Liver (tissue), 8 donors: ENCODE measurements at regions not wholly inside any gene's neighbourhood (a gene's known extent, or its start where the extent isn't known, plus 50 kb on each side); places are given as distances from the start of the nearest gene placed in this dataset.

Source experiments
- DNase-seq: peaks from one replicate; pipeline ENCODE4 v3.0.0-alpha.2; 2017; ENCODE audit warnings: low spot score
- H3K27ac ChIP-seq, 2 donors: one replicate each; pipeline ENCODE4 v1.7.0; 2013; ENCODE audit warnings: inconsistent platforms in 2 of 2, low read length in 2 of 2, control low read depth in 1 of 2, low read depth in 1 of 2, mild to moderate bottlenecking in 1 of 2
- H3K27me3 ChIP-seq, 4 donors: one replicate each; pipeline versions ENCODE4 v1.6.1 to v1.7.0; 2013; ENCODE audit warnings: low read length in 3 of 4, inconsistent platforms in 1 of 4, mild to moderate bottlenecking in 1 of 4, moderate library complexity in 1 of 4; ENCODE audit not compliant: control insufficient read depth in 4 of 4, insufficient read depth in 4 of 4
- H3K36me3 ChIP-seq, 4 donors: one replicate each; pipeline versions ENCODE4 v1.6.1 to v1.7.0; 2013; ENCODE audit warnings: low read length in 3 of 4, mild to moderate bottlenecking in 3 of 4, low read depth in 1 of 4, moderate library complexity in 1 of 4; ENCODE audit not compliant: control insufficient read depth in 4 of 4, insufficient read depth in 3 of 4
- H3K4me1 ChIP-seq, 4 donors: one replicate each; pipeline versions ENCODE4 v1.6.1 to v1.7.0; 2013; ENCODE audit warnings: low read length in 3 of 4, mild to moderate bottlenecking in 3 of 4, moderate library complexity in 1 of 4; ENCODE audit not compliant: control insufficient read depth in 4 of 4, insufficient read depth in 4 of 4
- H3K4me3 ChIP-seq, 3 donors: one replicate each; pipeline versions ENCODE4 v1.6.1 to v1.7.0; 2013; ENCODE audit warnings: low read length in 3 of 3, control low read depth in 1 of 3, low read depth in 1 of 3, mild to moderate bottlenecking in 1 of 3
- H3K9ac ChIP-seq, 2 donors: one replicate each; pipeline ENCODE4 v1.7.0; 2013; ENCODE audit warnings: low read length in 2 of 2, mild to moderate bottlenecking in 2 of 2, moderate library complexity in 2 of 2, control low read depth in 1 of 2, low read depth in 1 of 2
- H3K9me3 ChIP-seq, 4 donors: one replicate each; pipeline versions ENCODE4 v1.6.1 to v1.7.0; 2013; ENCODE audit warnings: low read length in 3 of 4; ENCODE audit not compliant: control insufficient read depth in 4 of 4
- EGR1 ChIP-seq, 2 donors: IDR thresholded peaks; 2 replicates each; pipeline ENCODE4 v1.6.1; 2016 to 2018; ENCODE audit warnings: antibody characterized with exemption in 2 of 2, low read depth in 2 of 2
- FOXA1 ChIP-seq: IDR thresholded peaks from 2 replicates; pipeline ENCODE4 v1.6.1; 2016; ENCODE audit warnings: antibody characterized with exemption
- FOXA2 ChIP-seq: IDR thresholded peaks from 2 replicates; pipeline ENCODE4 v1.6.1; 2016; ENCODE audit warnings: antibody characterized with exemption
- GABPA ChIP-seq, 2 donors: IDR thresholded peaks in 1 of 2; conservative IDR thresholded peaks in 1 of 2; 2 replicates each; pipeline ENCODE4 v1.6.1; 2016; ENCODE audit warnings: antibody characterized with exemption in 2 of 2, mild to moderate bottlenecking in 1 of 2, moderate library complexity in 1 of 2
- HNF4A ChIP-seq, 2 donors: conservative IDR thresholded peaks; 2 replicates each; pipeline ENCODE4 v1.6.1; 2016; ENCODE audit warnings: antibody characterized with exemption in 2 of 2, mild to moderate bottlenecking in 2 of 2
- HNF4G ChIP-seq: IDR thresholded peaks from 2 replicates; pipeline ENCODE4 v1.6.1; 2016; ENCODE audit warnings: antibody characterized with exemption
- JUND ChIP-seq, 2 donors: IDR thresholded peaks; 2 replicates each; pipeline ENCODE4 v1.6.1; 2016; ENCODE audit warnings: antibody characterized with exemption in 2 of 2
- MAX ChIP-seq: IDR thresholded peaks from 2 replicates; pipeline ENCODE4 v1.6.1; 2016; ENCODE audit warnings: antibody characterized with exemption
- NR2F2 ChIP-seq: IDR thresholded peaks from 2 replicates; pipeline ENCODE4 v1.6.1; 2016; ENCODE audit warnings: antibody characterized with exemption
- RAD21 ChIP-seq, 2 donors: IDR thresholded peaks; 2 replicates each; pipeline ENCODE4 v1.6.1; 2016; ENCODE audit warnings: antibody characterized with exemption in 2 of 2, mild to moderate bottlenecking in 2 of 2
- RXRA ChIP-seq, 2 donors: IDR thresholded peaks; 2 replicates each; pipeline ENCODE4 v1.6.1; 2017 to 2018; ENCODE audit warnings: antibody characterized with exemption in 2 of 2, mild to moderate bottlenecking in 1 of 2
- SP1 ChIP-seq: IDR thresholded peaks from 2 replicates; pipeline ENCODE4 v1.6.1; 2018; ENCODE audit warnings: antibody characterized with exemption, mild to moderate bottlenecking
- TAF1 ChIP-seq: conservative IDR thresholded peaks from 2 replicates; pipeline ENCODE4 v1.6.1; 2016; ENCODE audit warnings: antibody characterized with exemption, mild to moderate bottlenecking
- YY1 ChIP-seq: IDR thresholded peaks from 2 replicates; pipeline ENCODE4 v1.6.1; 2016; ENCODE audit warnings: antibody characterized with exemption, mild to moderate bottlenecking
- ZBTB33 ChIP-seq: IDR thresholded peaks from 2 replicates; pipeline ENCODE4 v1.6.1; 2016; ENCODE audit warnings: antibody characterized with exemption
- WGBS: extraction: QIAGEN DNeasy Blood & Tissue Kit; methylation state at CpG from one replicate; pipeline ENCODE4 v1.1.7; 2013; 5-methylcytosine and 5-hydroxymethylcytosine counted together
- TF ChIP-seq, protein P1 (sequence below): IDR thresholded peaks from 2 replicates; pipeline ENCODE4 v1.6.1; 2016; ENCODE audit warnings: antibody characterized with exemption, mild to moderate bottlenecking
- TF ChIP-seq, protein P2 (sequence below): IDR thresholded peaks from 2 replicates; pipeline ENCODE4 v1.6.1; 2016; ENCODE audit warnings: antibody characterized with exemption
- TF ChIP-seq, protein P3 (sequence below): fragments of 150-350 bp; IDR thresholded peaks from 2 replicates; pipeline ENCODE4 v1.5.1; 2017; ENCODE audit warnings: improper control_type of control experiment, low read depth, low read length; ENCODE audit not compliant: missing input control
- donor health status: healthy.
- donor health status: healthy.
- donor health status: healthy.
- donor health status: healthy.
- donor health status: healthy.

- 73% methylated on average over 6 of the region's 6 CpGs for WGBS
- Histone ChIP-seq H3K4me3 (no peak overlapping the region), H3K4me1 (peaks cover 0 to 14% (median 9%) of the 10 kb centered on the region in 4 donors)
Measured at GRCh38 chr16:85370543-85370880, 242.6 kb upstream of the GSE1 start.

More at GRCh38 chr16:85370543-85370880, 242.6 kb upstream of the GSE1 start:
- DNase-seq = no peak
- no peaks in the 10 kb centered on the region for H3K27me3 ChIP-seq
- no peaks in the 10 kb centered on the region for H3K9me3 ChIP-seq
- H3K27ac ChIP-seq = no peak overlapping the region
- no peak for TF ChIP-seq HNF4A (conservative IDR thresholded peaks at IDR 0.05)
- TF ChIP-seq, protein P1, sequence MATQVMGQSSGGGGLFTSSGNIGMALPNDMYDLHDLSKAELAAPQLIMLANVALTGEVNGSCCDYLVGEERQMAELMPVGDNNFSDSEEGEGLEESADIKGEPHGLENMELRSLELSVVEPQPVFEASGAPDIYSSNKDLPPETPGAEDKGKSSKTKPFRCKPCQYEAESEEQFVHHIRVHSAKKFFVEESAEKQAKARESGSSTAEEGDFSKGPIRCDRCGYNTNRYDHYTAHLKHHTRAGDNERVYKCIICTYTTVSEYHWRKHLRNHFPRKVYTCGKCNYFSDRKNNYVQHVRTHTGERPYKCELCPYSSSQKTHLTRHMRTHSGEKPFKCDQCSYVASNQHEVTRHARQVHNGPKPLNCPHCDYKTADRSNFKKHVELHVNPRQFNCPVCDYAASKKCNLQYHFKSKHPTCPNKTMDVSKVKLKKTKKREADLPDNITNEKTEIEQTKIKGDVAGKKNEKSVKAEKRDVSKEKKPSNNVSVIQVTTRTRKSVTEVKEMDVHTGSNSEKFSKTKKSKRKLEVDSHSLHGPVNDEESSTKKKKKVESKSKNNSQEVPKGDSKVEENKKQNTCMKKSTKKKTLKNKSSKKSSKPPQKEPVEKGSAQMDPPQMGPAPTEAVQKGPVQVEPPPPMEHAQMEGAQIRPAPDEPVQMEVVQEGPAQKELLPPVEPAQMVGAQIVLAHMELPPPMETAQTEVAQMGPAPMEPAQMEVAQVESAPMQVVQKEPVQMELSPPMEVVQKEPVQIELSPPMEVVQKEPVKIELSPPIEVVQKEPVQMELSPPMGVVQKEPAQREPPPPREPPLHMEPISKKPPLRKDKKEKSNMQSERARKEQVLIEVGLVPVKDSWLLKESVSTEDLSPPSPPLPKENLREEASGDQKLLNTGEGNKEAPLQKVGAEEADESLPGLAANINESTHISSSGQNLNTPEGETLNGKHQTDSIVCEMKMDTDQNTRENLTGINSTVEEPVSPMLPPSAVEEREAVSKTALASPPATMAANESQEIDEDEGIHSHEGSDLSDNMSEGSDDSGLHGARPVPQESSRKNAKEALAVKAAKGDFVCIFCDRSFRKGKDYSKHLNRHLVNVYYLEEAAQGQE = no peak
- no peak for TF ChIP-seq NR2F2
- TF ChIP-seq, protein P2, sequence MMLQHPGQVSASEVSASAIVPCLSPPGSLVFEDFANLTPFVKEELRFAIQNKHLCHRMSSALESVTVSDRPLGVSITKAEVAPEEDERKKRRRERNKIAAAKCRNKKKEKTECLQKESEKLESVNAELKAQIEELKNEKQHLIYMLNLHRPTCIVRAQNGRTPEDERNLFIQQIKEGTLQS = no peak
- TF ChIP-seq GABPA (IDR thresholded peaks at IDR 0.05 in 1 of 2, conservative IDR thresholded peaks at IDR 0.05 in 1 of 2) = no peak
- TF ChIP-seq MAX = no peak
- TF ChIP-seq EGR1 (IDR thresholded peaks at IDR 0.05; ENCODE audit: low read depth in 2 of 2) = no peak
- no peak for TF ChIP-seq ZBTB33
- TF ChIP-seq RXRA (IDR thresholded peaks at IDR 0.05) = no peak
- no peak for TF ChIP-seq YY1
- no peak for TF ChIP-seq FOXA2
- TF ChIP-seq RAD21 (IDR thresholded peaks at IDR 0.05) = no peak
- TF ChIP-seq FOXA1 = no peak
- TF ChIP-seq HNF4G = no peak
- TF ChIP-seq JUND (IDR thresholded peaks at IDR 0.05) = no peak
- no peak for TF ChIP-seq TAF1
- TF ChIP-seq, protein P3, sequence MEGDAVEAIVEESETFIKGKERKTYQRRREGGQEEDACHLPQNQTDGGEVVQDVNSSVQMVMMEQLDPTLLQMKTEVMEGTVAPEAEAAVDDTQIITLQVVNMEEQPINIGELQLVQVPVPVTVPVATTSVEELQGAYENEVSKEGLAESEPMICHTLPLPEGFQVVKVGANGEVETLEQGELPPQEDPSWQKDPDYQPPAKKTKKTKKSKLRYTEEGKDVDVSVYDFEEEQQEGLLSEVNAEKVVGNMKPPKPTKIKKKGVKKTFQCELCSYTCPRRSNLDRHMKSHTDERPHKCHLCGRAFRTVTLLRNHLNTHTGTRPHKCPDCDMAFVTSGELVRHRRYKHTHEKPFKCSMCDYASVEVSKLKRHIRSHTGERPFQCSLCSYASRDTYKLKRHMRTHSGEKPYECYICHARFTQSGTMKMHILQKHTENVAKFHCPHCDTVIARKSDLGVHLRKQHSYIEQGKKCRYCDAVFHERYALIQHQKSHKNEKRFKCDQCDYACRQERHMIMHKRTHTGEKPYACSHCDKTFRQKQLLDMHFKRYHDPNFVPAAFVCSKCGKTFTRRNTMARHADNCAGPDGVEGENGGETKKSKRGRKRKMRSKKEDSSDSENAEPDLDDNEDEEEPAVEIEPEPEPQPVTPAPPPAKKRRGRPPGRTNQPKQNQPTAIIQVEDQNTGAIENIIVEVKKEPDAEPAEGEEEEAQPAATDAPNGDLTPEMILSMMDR = no peak
- no peak for TF ChIP-seq SP1
- H3K36me3 ChIP-seq = no peaks in the 10 kb centered on the region
- no peak overlapping the region for H3K9ac ChIP-seq
